Epithelial cell of proximal tubule (primary cell): ENCODE measurements at regions not wholly inside any gene's neighbourhood (a gene's known extent, or its start where the extent isn't known, plus 50 kb on each side); places are given as distances from the start of the nearest gene placed in this dataset.
A peak's percentile ranks its signal among the peaks of the same experiment; 100 is the strongest.

Source experiments
- DNase-seq: peaks from one replicate; pipeline ENCODE4 v3.0.0-alpha.2; 2011; ENCODE audit warnings: low read depth
- H3K4me3 ChIP-seq: 2 replicates; pipeline ENCODE4 v1.5.1; 2011; ENCODE audit warnings: low read depth, mild to moderate bottlenecking, low read length
- TF ChIP-seq, protein P1 (sequence below): conservative IDR thresholded peaks from 2 replicates; pipeline ENCODE4 v1.5.1; 2012; ENCODE audit warnings: low read depth, mild to moderate bottlenecking, low read length

DNA sequence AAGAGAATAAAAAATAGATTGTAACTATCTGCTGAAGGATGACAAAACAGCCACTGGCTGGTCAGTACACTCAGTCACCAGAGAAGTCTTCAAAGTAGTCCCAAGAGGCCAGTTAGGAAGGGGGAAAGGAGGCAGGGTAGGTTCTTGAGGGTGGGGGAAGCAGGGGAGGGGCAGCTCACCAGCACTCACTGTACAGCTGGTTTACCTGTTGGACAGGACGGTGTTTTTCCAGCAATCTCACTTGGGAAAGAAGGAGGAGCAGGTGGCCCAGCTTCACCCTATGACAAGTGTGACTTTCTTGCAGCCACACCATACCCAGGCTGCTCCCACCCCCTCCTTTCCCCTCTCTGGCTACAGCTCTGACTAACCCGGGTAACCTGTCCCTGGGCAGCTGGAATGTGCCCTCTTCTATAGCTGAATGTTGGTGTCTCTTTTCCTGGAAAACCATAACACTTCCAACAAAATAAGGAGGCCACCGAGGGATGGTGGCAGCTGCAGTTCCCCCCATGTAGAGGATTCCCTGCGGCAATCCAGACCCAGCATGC is 203.4 kb upstream of the NSMCE3 start:
- DNase-seq, result no peak
- TF ChIP-seq, protein P1, sequence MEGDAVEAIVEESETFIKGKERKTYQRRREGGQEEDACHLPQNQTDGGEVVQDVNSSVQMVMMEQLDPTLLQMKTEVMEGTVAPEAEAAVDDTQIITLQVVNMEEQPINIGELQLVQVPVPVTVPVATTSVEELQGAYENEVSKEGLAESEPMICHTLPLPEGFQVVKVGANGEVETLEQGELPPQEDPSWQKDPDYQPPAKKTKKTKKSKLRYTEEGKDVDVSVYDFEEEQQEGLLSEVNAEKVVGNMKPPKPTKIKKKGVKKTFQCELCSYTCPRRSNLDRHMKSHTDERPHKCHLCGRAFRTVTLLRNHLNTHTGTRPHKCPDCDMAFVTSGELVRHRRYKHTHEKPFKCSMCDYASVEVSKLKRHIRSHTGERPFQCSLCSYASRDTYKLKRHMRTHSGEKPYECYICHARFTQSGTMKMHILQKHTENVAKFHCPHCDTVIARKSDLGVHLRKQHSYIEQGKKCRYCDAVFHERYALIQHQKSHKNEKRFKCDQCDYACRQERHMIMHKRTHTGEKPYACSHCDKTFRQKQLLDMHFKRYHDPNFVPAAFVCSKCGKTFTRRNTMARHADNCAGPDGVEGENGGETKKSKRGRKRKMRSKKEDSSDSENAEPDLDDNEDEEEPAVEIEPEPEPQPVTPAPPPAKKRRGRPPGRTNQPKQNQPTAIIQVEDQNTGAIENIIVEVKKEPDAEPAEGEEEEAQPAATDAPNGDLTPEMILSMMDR, result no peak
- no peak overlapping the region for H3K4me3 ChIP-seq

DNA sequence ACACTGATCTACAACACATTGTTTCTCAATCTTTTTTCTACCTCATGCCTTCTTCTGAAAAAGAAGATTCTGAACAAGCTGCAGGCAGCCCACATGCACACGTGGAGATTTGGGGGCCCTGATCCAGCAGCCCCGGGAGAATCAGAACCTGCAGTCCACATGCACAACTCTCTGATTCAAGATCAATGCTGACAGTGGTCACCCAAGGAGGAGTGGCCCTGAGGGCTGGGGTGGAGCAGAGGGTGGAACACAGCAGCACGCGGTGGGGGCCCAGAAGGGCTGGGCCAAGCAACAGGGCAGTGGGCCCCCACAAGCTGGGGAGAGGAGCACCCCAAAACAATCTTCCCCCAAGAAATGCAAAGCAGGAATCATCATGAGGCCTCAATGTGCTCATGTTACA is 202.1 kb upstream of the NSMCE3 start:
- TF ChIP-seq, protein P1, result no peak
- DNase-seq, result no peak
- no peak overlapping the region for H3K4me3 ChIP-seq

DNA sequence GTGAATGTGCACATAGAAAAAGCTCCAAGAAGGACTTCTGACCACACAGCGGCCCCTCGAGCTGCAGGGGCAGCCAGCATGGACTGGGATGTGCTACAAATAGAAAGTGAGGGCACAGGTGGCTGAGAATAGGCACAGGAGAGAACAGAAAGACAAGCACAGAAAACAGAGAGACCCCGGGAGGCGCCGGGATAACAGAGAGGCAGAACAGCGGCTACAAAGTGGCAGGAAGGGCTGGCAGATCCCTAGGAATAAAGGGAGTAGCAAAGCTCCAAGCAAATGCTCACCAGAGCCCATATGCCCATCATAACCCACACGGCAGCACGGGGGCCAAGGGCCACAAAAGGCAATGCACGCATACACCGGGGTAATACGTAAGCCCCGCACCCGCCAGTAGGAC is 201.7 kb upstream of the NSMCE3 start:
- H3K4me3 ChIP-seq, result no peak overlapping the region
- no peak for DNase-seq
- TF ChIP-seq, protein P1, result no peak

DNA sequence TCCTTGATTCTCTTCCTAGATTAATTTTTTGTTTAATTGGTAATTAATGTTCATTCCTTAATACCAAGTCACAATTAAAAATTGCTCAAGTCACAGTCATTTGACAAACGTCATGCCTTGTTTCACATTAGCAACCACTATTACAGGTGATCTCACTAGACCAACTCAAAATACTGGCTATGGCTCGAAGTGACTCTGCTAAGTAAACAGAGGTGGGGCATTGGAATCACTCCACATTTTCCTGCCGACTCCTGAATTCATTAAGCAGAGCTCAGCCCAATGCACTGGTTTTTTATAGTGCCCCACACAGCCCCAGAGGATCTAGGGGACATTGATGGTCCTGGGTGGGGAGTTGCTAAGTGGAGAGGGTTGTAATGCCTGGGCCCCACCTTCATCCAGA is 201.2 kb upstream of the NSMCE3 start:
- H3K4me3 ChIP-seq, result no peak overlapping the region
- DNase-seq, result peak; percentile 27
- TF ChIP-seq, protein P1, result no peak

DNA sequence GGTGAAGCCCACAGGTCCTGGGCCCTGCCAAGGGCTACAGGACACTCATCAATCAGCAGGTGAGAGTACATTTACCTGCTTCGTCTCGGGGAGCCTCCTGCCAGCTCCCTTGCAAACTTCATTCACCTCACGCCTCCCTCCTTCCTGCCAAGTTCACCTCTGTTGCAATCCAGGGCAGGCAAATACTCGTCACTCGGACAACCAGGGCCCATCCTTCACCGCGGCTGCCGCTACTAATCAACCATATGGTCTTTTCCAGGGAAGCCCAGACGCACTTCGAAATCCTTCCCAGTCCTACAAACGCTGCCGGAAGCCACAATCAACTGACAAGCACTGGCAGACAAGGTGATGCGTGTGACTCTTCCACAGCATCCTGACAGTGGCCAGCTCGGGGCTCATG is 200.7 kb upstream of the NSMCE3 start:
- no peak for DNase-seq
- TF ChIP-seq, protein P1, result no peak
- H3K4me3 ChIP-seq, result no peak overlapping the region

DNA sequence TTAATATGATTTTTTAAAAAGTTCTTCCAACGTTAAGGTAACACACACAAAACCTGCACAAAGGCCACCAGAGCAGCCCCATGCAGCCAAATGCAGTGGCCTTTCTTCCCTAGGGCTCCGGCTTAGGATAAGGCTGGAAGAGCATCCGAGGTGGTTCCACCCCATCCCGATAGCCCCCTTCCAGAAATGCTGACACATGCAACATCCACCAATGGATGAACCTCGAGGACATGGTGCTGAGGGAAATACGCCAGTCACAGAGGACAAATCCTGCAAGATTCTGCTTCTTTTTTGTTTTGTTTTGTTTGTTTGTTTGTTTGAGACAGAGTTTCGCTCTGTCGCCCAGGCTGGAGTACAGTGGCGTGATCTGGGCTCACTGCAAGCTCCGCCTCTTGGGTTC is 199.3 kb upstream of the NSMCE3 start:
- TF ChIP-seq, protein P1, result no peak
- DNase-seq, result no peak

DNA sequence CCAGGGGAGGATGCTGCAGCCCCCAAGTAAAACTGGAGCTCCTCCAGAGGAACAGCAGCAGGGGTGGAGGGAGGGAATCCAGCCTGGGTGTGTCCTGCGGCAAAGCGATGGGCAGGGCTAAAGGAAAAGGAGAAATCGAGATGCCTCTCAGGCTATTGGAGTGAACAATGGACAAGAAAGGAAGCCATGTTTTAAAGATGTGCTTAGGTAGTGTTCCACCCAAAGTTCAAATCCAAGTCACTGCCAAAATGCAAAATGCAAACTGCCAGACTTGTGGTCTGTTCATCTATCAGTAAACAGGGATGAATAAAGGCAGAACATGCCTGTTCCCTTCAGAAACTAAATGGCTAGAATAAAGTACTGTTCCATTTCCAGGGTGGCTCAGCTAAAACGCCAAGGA is 197.5 kb upstream of the NSMCE3 start:
- TF ChIP-seq, protein P1, result no peak
- H3K4me3 ChIP-seq, result no peak overlapping the region
- DNase-seq, result no peak

More for the DNA sequence above, 199.3 kb upstream of the NSMCE3 start:
- no peak overlapping the region for H3K4me3 ChIP-seq
